HG02588 (cell line): ENCODE measurements at regions not wholly inside any gene's neighbourhood (a gene's known extent, or its start where the extent isn't known, plus 50 kb on each side); places are given as distances from the start of the nearest gene placed in this dataset.
"Not testable (repeated sequence)": the region's sequence is repeated elsewhere in the genome, so short reads cannot be mapped to it uniquely, and the experiment has no call there.

Experiments
- ATAC-seq: cut with Tn5 transposase; IDR thresholded peaks from one replicate; pipeline ENCODE4 v1.9.1; 2021; ENCODE audit warnings: mild to moderate bottlenecking, moderate library complexity; ENCODE audit not compliant: unreplicated experiment

DNA sequence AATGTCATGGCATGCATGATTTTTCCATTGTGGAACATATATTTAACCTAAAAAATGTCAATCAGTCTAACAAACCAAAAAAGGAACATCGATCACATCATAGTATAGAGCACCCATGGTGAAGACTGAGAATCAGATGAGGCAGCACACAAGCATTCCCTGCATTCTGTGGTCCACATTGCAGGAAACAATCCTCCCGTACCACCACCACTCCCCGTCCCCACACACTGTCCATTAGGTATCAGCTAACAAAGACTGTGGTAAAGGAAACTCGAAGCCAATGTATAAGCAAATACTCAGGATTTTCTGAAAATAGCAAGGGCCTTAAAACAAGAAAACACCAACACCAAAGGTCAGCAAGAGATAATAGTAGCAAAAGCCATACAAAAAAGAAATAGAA lies 1104.4 kb upstream of the SEMA6A start:
- ATAC-seq, result no peak

DNA sequence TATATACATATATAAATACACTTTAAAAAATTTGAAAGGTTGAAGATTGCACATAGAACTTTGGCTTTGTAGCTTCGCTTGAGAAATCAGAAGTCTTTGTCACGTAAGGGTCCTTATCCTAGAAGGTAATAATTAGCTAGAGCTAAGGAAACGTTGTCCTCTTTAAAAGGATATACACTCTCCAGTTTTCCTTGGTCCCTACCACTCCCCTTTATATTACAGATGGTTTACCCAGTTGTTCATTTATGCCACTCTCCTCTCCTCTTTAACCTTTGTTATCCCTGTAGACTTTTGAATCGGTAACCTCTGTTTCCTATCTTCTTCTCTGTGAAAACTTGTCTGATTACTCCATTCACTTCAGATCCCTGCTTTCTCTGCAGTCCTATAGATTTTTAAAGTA lies 1101.0 kb upstream of the SEMA6A start:
- ATAC-seq, result no peak

DNA sequence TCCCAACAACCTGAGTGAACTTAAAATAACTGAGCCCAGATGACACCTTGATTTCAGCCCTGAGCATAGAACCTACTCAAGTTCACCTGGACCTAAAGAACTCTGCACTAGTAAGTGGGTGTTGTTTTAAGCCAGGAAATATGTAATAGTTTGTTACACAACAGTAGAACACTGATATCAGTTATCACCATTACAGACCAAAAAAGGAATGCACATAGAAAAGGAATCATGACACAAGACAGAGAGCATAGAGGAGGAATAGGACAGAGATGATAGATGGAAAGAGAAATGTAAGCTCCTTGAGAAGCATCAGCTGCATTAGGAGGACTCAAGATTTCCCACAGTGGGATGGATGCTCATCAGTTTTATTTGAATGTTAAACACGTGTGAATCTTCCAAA lies 1096.9 kb upstream of the SEMA6A start:
- ATAC-seq, result no peak

DNA sequence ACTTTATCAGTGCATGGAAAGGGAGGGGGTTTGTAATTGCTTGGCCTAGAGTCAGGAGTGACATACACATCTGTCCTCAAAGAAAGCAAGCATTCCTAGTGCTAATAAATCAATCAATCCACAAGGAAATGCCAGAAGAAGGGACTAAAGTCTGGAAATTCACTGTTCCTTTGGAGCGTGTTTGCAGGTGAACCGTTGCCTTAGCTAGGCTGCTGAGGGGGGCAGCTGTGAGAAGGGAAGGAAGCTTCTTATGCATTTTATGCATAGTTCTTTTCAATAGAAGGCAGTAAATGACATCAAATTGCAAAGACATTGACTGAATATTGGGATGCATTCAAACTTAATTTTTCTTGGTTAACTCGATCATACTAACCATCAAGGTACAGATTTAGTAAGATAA lies 1092.5 kb upstream of the SEMA6A start:
- no peak for ATAC-seq

DNA sequence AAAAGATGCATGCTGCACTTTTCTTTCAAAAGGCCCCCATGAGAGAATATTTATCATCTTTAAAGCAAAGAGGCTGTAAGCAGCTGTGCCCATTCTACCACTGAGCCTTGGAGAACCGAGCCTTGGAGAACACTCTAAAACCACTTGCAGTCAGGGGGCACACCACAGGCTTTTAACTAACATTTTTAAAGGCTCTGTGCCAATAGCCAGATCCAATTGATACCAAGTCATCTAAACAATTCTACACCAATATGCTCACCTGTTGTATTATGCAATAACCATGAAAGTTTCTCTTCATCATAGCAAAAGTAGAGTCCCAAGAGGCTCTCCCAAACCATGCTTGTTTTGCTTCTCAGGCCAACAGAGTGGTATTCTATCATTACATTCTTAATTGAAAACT lies 1090.5 kb upstream of the SEMA6A start:
- no peak for ATAC-seq

DNA sequence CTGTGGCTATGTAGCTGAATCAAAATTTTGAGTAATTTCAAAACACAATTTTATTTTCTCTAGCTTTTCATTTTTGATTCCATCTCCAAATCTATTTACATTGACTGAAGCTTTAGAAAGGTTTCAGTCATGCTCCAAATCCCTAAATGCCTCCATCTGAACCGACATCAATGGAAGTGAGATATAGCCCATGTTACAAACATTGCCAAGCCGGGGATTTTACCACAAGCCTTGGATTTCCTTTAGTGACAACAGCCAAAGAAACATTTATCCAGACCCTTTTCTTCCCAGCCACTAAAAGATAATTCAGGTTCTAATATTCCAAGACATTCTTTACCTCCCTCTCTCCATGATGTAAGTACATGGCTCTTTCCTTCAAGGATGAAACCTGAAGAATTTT lies 1087.7 kb upstream of the SEMA6A start:
- no peak for ATAC-seq

DNA sequence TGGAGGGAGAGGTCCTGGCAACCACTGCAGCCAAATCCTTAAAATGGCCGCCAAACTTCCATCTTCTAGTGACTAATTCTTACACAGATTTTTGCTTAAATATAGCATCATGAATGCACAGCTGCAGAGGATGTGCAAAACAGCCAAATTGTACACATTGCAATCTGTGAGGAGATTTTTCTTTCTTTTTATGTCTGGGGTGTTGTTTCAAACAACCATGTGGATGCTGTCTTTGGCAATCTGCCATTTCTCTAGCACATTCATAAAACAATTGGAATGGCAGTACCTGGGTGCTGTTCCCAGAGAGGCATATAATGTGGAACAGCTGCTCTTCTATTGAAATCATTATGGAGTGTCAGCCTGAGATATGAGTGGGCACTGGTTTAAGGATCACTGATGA lies 1082.9 kb upstream of the SEMA6A start:
- no peak for ATAC-seq

DNA sequence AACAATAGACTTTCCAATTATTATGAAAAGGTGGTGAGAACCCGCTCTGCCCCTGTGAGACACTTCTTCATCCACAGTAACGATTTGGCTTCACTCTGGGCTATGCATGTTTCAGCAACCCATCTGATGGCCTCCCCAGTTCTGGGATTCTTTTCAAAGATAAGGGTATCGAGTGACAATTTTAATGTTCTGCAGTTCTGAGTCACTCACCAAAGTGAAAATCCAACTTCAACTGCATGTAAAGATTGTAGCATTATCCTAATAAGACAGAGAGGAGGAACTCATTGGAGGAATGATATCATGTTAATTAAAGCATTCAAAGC lies 1078.3 kb upstream of the SEMA6A start:
- ATAC-seq, result no peak

DNA sequence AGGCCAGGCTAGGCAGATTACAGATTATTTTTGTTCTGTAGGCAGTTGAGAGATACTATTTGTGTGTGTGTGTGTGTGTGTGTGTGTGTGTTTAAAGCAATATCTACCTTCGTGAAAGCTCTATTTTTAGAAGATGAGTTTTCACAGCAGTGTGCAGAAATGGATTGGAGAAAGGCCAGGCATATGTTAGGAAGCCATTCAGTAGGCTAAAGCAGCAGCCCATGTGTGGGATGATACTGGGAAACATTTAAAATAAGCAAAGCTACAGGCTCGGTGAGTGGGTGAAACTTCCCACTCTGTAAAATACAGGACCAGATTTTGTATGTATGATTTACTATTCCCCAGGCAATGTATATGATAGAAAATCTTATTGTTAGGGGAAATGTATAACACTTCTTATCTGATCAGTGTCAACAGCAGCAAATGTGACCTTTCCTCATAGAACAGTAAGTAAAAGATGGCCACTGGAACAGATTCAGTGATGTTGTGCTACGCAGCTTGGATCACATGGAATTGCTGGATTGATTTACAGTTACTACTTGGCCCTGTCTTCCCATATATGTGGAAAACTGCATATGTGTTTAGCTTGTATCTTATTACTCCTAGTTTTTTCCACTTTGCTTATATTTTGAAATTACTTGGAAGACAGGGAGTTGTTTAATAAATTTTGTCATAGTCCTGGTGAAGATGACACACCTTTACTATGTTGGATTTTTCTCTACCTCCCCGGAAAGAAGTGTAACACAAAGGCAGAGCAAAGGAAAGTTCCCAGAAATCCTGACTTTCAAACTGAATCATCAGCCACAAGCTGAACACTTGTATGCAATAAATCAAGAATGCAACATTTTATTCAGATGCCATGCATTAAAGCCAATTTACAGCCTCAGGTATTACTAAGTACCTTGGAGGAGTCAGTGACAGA lies 1077.7 kb upstream of the SEMA6A start:
- no peak for ATAC-seq

DNA sequence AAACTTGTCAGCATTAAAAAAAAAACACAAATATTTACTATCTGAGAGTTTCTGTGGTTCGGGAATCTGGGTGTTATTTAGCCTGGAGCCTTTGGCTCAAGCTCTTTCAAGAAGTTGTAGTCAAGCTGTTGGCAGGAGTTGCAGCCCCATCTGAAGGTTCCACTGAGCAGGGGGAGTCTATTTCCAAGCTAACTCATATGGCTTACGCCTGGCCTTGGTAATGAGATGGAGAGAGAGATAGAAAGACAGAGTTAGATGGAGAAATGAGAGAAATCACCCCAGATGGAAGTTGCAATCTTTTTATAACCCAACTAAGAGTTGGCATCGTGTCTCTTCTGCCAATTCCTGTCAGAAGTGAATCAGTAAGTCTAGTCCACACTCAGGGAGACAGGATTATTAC lies 1075.2 kb upstream of the SEMA6A start:
- ATAC-seq, result no peak

DNA sequence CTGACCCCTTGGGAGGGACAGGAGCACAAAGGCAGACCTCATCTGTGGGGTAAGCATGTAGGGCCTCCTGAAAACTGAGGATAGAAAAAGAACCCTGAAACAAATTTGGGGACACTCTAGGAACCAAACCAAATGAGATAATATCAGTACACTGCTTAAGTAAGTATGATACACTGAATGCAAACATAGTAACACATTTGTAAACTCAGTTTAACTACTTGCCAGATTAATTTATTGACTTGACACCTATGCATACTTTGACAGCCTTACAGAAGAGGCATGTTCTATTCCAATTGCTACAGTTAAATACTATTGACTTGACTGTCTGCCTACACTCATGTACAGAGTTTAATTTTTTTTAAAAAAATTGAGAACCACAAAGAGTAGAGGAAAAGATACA lies 1070.8 kb upstream of the SEMA6A start:
- ATAC-seq, result no peak

DNA sequence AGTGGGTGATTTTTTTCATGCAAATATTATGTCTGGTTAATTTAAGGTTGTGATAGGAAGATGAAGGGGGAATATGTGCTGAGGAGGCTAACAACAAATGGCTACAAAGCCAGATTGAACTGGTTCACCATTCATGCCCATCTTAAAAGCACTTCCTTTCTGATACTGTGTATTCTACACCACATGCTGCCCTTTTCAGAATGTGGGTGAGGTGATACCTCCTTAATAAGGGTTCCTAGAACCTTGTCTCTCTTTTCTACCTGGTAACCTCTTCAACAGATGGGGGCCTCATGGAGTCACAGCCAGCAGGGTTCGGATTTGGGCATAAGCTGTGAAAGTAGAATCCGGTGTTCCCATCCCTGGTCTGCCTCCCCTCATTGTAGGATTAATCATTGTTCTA lies 1064.0 kb upstream of the SEMA6A start:
- ATAC-seq, result no peak

DNA sequence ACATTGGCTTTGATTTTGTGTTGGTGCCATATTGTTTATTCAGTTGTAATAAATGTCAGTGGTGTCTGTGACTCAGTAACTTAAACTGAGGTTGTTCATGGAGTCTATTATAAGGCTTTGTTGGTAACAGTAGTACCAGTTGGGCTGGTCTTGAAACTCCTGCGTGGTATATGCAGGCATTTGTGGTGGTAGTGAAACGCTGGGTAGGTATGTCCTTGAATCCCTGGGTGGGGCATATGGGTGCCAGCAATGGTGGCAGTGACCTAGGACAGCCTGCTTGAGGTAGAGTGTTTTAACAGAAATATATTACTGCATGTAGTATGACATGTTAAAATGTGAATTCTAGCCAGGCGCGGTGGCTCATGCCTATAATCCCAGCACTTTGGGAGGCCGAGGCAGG lies 1058.5 kb upstream of the SEMA6A start:
- no peak for ATAC-seq

DNA sequence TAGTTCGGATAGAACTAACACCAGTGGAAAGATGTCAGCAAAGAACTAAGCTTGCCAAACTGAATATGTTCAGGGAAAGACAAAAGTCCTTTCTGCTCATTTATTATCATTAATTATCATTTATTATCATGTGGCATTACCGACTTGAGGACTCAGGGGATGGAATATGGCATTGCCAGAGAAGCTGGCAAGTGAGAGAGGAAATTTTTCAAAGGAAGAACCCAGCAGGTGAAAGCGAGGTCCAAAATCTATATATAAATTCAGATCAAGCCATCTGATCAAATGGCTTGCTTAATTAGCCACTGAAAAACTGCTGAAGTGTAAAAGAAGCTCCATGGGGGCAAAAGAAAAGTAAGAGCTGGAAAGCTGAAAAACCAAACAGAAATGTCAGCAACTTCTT lies 1049.6 kb upstream of the SEMA6A start:
- ATAC-seq, result no peak

DNA sequence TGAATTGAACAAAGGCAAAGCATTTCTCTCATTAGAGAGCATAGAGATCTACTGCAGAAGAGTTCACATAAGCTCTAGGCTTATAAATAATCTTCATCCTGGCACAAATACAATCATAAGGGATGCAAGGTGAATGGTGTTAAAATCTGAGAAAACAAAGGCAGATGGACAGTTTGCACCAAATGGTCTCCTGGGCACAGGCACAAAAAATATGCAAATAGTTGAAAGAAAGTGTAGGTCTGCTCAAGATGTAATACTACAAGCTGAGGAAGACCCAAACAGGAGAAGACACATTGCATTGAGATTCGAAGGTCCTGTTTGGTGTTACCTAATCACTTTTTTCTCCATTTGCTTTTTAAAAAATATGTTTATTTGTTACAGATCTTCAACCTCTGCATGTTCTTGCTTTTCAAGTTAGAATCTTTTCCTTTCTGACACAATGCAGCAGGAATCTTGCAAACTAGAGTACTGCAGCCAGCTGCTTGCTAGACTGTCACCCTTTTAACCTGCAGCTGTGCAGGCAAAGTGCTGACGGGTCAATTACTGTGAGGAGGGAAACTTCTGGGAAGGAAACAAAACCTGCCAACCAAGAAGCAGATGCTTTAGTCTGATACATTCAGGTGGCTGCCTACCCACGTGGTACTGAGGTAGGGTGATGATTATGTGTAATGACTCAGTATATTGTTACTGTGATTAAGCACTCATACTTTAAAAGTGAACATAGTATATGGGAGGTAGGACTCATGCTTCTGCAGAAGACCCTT lies 1048.6 kb upstream of the SEMA6A start:
- no peak for ATAC-seq

DNA sequence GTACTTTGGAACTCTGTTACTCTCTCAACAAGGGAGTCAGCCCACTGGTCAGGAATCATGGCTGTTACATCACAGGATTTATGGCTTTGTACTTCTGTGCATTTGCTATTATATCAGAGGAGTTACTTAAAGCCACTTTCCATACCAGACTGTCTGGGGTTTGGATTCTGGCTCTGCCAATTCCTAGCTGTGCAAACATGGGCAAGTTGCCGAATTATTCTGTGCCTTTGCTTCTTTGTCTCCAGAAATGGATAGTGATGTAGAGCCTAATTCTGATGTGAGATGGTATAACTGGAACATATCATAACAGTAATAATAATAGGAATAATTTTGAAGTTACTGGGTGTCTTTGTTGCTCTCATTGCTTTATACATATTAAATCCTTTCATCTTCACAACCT lies 1047.3 kb upstream of the SEMA6A start:
- no peak for ATAC-seq

DNA sequence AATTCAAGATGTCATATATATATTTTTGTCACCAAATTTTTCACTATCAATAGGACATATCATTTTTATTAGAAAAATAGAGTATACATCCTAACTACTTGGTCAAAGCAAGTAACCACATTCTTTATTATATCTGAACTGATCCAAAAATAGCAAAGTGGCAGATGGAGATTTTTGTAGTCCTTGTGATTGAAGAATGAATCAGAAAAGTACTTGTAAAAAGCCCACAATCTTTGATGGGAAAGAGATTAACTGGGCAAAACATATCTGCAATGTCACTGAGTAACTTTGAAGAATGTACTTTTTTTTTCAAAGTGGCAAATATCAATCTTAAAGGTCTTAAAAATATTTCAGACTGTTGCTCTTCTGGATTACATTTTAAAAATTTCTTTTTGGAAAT lies 1040.6 kb upstream of the SEMA6A start:
- no peak for ATAC-seq

DNA sequence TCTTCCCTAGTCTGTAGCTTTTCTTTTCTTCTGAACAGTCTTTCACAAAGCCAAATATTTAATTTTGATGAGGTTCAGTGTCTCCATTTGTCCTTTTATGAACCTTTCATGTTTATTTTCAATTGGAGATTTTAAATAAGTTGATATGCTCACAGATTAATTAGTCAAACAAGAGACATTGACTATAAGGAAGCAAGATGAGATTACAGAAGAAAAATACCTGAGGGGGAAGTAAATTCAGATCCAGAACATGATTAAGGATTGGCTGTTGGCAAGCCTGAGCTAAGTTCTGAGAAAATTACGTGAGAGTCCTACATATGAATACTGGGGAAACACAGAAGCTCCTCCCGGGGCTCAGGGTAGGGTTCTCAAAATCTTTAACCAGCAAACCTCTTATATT lies 1039.8 kb upstream of the SEMA6A start:
- ATAC-seq, result no peak

DNA sequence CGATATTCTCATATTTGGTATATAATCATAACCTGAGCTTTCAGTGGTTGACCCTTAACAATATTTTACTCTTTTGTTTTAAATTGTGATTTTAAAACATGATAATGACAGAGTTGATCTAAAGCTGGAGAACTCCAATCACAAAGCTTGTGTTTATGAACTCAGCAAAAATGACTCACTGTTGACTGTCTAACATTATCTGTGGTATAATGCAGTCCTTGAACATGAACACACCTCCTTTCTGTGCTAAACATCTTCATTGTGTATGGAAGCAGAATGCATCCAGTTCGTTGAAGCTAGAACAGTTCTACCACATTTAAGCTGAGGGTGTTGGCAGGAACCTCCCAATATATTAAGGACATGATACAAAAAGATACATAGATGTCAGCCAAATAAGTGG lies 1030.2 kb upstream of the SEMA6A start:
- ATAC-seq, result no peak

DNA sequence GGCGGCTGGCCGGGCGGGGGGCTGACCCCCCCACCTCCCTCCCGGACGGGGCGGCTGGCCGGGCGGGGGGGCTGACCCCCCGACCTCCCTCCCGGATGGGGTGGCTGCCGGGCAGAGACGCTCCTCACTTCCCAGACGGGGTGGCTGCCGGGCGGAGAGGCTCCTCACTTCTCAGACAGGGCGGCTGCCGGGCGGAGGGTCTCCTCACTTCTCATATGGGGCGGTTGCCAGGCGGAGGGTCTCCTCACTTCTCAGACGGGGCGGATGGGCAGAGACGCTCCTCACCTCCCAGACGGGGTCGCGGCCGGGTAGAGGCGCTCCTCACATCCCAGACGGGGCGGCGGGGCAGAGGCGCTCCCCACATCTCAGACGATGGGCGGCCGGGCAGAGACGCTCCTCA lies 1025.2 kb upstream of the SEMA6A start:
- not testable (repeated sequence) for ATAC-seq

DNA sequence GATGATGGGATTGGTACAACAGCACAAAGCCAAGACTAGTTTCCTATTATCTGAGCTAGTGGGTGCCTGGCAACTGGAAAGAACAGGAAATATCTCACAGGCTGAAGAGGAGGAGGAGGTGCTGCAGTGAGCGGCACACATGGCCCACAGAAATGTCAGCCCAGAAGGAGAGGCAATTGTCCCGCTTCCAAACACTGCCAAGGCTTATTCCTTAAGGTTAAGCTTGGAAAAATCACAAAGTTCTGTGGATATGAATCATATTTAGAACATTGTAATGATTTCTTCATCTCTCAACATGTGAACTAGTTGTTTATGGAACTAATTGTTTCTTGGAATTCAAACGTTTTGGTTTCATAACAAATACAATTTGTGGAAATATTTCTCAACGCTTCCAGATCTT lies 1019.5 kb upstream of the SEMA6A start:
- ATAC-seq, result no peak

DNA sequence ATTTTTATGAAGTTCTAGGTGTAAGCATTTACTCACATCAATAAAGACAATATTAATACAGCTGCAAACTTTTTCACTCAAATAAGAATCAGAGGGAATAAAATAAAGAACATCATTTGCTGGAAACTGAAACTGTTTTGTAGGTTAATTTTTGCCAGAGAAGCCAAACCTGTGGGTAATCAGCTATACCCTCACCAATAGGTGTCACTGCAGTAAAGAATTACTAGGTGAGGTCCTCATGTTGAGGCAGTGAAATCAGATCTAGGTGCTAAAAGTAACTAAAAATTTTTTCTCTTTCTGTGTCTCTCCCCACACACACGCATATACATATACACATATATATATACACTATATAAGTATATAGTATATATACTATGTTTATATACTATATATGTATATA lies 1016.3 kb upstream of the SEMA6A start:
- ATAC-seq, result peak; percentile 66
